GM23338 (cell line): ENCODE measurements at regions not wholly inside any gene's neighbourhood (a gene's known extent, or its start where the extent isn't known, plus 50 kb on each side); places are given as distances from the start of the nearest gene placed in this dataset.

ENCODE experiments used
- ATAC-seq: fragments of 200-7000 bp; cut with Tn5 transposase; 3 replicates; pipeline ENCODE4 v1.9.1; 2020
- DNase-seq: peaks from one replicate; pipeline ENCODE4 v3.0.0-alpha.2; 2015; ENCODE audit warnings: low spot score
- H2AFZ ChIP-seq: fragments of 200-600 bp; sonication (generic); 2 replicates; pipeline ENCODE4 v1.8.0; 2016; ENCODE audit warnings: antibody characterized with exemption, mild to moderate bottlenecking, moderate library complexity
- H3F3A ChIP-seq: fragments of 200-600 bp; sonication (generic); replicated peaks from 2 replicates; pipeline ENCODE4 v1.8.0; 2017; ENCODE audit warnings: antibody characterized with exemption, mixed run types, low read depth
- H3K27ac ChIP-seq: fragments of 200-600 bp; sonication (generic); 2 replicates; pipeline ENCODE4 v1.6.1; 2016; ENCODE audit warnings: low read depth
- H3K27me3 ChIP-seq: fragments of 200-600 bp; sonication (generic); 2 replicates; pipeline ENCODE4 v1.8.0; 2016; ENCODE audit warnings: mild to moderate bottlenecking, mixed run types, moderate library complexity; ENCODE audit not compliant: insufficient read depth
- H3K36me3 ChIP-seq: fragments of 200-600 bp; sonication (generic); 2 replicates; pipeline ENCODE4 v1.8.0; 2016; ENCODE audit warnings: mild to moderate bottlenecking; ENCODE audit not compliant: insufficient read depth
- H3K4me1 ChIP-seq: fragments of 200-600 bp; sonication (generic); 2 replicates; pipeline ENCODE4 v1.8.0; 2016; ENCODE audit warnings: mild to moderate bottlenecking, moderate library complexity; ENCODE audit not compliant: insufficient read depth
- H3K4me2 ChIP-seq: fragments of 200-600 bp; sonication (generic); 2 replicates; pipeline ENCODE4 v1.7.1; 2017; ENCODE audit warnings: mixed run types
- H3K4me3 ChIP-seq: fragments of 200-600 bp; sonication (generic); 2 replicates; pipeline ENCODE4 v1.6.1; 2016; ENCODE audit warnings: mixed run types
- H3K79me2 ChIP-seq: fragments of 200-600 bp; sonication (generic); replicated peaks from 2 replicates; pipeline ENCODE4 v1.8.0; 2017; ENCODE audit warnings: mild to moderate bottlenecking; ENCODE audit not compliant: insufficient read depth
- H3K9me2 ChIP-seq: fragments of 200-600 bp; sonication (generic); 2 replicates; pipeline ENCODE4 v1.8.0; 2017; ENCODE audit not compliant: insufficient read depth
- H4K20me1 ChIP-seq: fragments of 200-600 bp; sonication (generic); replicated peaks from 2 replicates; pipeline ENCODE4 v1.8.0; 2017; ENCODE audit warnings: mild to moderate bottlenecking; ENCODE audit not compliant: insufficient read depth
- H3K27ac Mint-ChIP-seq: 2 replicates; pipeline ENCODE4 v1.8.0; 2020; ENCODE audit warnings: inconsistent platforms, mild to moderate bottlenecking, moderate library complexity, mixed read lengths
- H3K27me3 Mint-ChIP-seq: 3 replicates; pipeline ENCODE4 v1.8.0; 2022; ENCODE audit warnings: low read depth, mild to moderate bottlenecking, moderate library complexity, mixed read lengths, inconsistent platforms; ENCODE audit not compliant: insufficient read depth, poor library complexity
- H3K36me3 Mint-ChIP-seq: 3 replicates; pipeline ENCODE4 v1.8.0; 2021; ENCODE audit warnings: low read depth, mild to moderate bottlenecking, inconsistent platforms, moderate library complexity, mixed read lengths
- H3K4me1 Mint-ChIP-seq: 3 replicates; pipeline ENCODE4 v1.8.0; 2020; ENCODE audit warnings: mild to moderate bottlenecking, inconsistent platforms, mixed read lengths
- H3K4me3 Mint-ChIP-seq: 3 replicates; pipeline ENCODE4 v1.8.0; 2021; ENCODE audit warnings: moderate library complexity, mild to moderate bottlenecking, inconsistent platforms, mixed read lengths
- H3K9me3 Mint-ChIP-seq: 3 replicates; pipeline ENCODE4 v1.8.0; 2020; ENCODE audit warnings: moderate library complexity, mild to moderate bottlenecking, inconsistent platforms, mixed read lengths
- CTCF ChIP-seq, 2 experiments: fragments of 200-600 bp in 1 of 2; sonication (generic) in 1 of 2; conservative IDR thresholded peaks; 2 replicates each; pipeline versions ENCODE4 v1.5.1 to v1.6.1; 2016 to 2017; ENCODE audit warnings: antibody characterized with exemption in 2 of 2, low read depth in 2 of 2, mild to moderate bottlenecking in 2 of 2, moderate library complexity in 1 of 2
- ETS1 ChIP-seq: IDR thresholded peaks from 2 replicates; pipeline ENCODE4 v1.6.1; 2016; ENCODE audit warnings: antibody characterized with exemption
- EZH2phosphoT487 ChIP-seq: fragments of 200-600 bp; sonication (generic); IDR thresholded peaks from one replicate; pipeline ENCODE4 v1.8.1; 2018; ENCODE audit warnings: antibody characterized with exemption; ENCODE audit not compliant: unreplicated experiment
- JUNB ChIP-seq: IDR thresholded peaks from one replicate; pipeline ENCODE4 v1.6.1; 2016; ENCODE audit warnings: antibody characterized with exemption; ENCODE audit not compliant: unreplicated experiment
- ZNF114 ChIP-seq: fragments of 250-450 bp; sonication (Bioruptor Pico); IDR thresholded peaks from 2 replicates; pipeline ENCODE4 v1.5.0; 2020; ENCODE audit warnings: mild to moderate bottlenecking, moderate library complexity
- ZNF462 ChIP-seq: fragments of 250-450 bp; sonication (Bioruptor Pico); IDR thresholded peaks from 2 replicates; pipeline ENCODE4 v1.5.0; 2020; ENCODE audit warnings: mild to moderate bottlenecking, moderate library complexity

GRCh38 chr11:33445761-33446161, 188.6 kb downstream of the HIPK3 start (continued):
- TF ChIP-seq ZNF462 (CRISPR knock-in tag) (no peak), ETS1 (no peak), EZH2phosphoT487 (no peak)

GRCh38 chr11:33444835-33445594, 187.8 kb downstream of the HIPK3 start:
- H3K9me2 ChIP-seq, result no peaks in the 10 kb centered on the region
- no peaks in the 10 kb centered on the region for H3K79me2 ChIP-seq
- H3K27me3 ChIP-seq, result no peaks in the 10 kb centered on the region
- no peak overlapping the region for H3K4me2 ChIP-seq
- H3K4me3 Mint-ChIP-seq, result no peak overlapping the region
- no peak overlapping the region for H3K4me3 ChIP-seq
- no peak overlapping the region for H3K27ac Mint-ChIP-seq
- no peaks in the 10 kb centered on the region for H3K27me3 Mint-ChIP-seq
- H4K20me1 ChIP-seq, result no peaks in the 10 kb centered on the region; the same call in 1 of the 2 replicates
- H3K9me3 Mint-ChIP-seq, result peaks cover 6% of the 10 kb centered on the region; the same call in 2 of the 3 replicates
- H3K4me1 Mint-ChIP-seq, result no peaks in the 10 kb centered on the region
- H3F3A ChIP-seq, result no peaks in the 10 kb centered on the region
- H3K36me3 ChIP-seq, result no peaks in the 10 kb centered on the region
- H2AFZ ChIP-seq, result no peak overlapping the region
- H3K4me1 ChIP-seq, result no peaks in the 10 kb centered on the region
- ATAC-seq (no peak), DNase-seq (no peak)
- no peaks in the 10 kb centered on the region for H3K36me3 Mint-ChIP-seq
- no peak overlapping the region for H3K27ac ChIP-seq
- no peak for TF ChIP-seq EZH2phosphoT487
- TF ChIP-seq JUNB, result no peak
- TF ChIP-seq ZNF114 (CRISPR knock-in tag), result no peak
- TF ChIP-seq CTCF (conservative IDR thresholded peaks at IDR 0.05; ENCODE audit: low read depth in 2 of 2), result no peak
